ENCODE measurements at regions not wholly inside any gene's neighbourhood (a gene's known extent, or its start where the extent isn't known, plus 50 kb on each side); places are given as distances from the start of the nearest gene placed in this dataset.
"Not testable (repeated sequence)": the region's sequence is repeated elsewhere in the genome, so short reads cannot be mapped to it uniquely, and the experiment has no call there.

- H3K36me3 ChIP-seq (ENCODE audit: insufficient read depth, low read length); H3K27me3 ChIP-seq (ENCODE audit: control insufficient read depth in 1 of 2, insufficient read depth in 2 of 2, low read length in 2 of 2); H3K27ac ChIP-seq (ENCODE audit: low read depth, low read length); H3K9me3 ChIP-seq (ENCODE audit: low read length); H3K4me3 ChIP-seq (ENCODE audit: low read depth in 1 of 2, low read length in 2 of 2); H3K9ac ChIP-seq (ENCODE audit: low read length); H3K4me1 ChIP-seq (ENCODE audit: insufficient read depth, low read length): not testable (repeated sequence)
Observed at GRCh38 chr13:50772881-50773280, 70.6 kb downstream of the DLEU7 start.

Data from muscle layer of colon (tissue), 2 donors.